Lower leg skin (tissue), 3 donors: ENCODE measurements at regions not wholly inside any gene's neighbourhood (a gene's known extent, or its start where the extent isn't known, plus 50 kb on each side); places are given as distances from the start of the nearest gene placed in this dataset.

Experiments used
- CTCF ChIP-seq, 3 donors: fragments of 450-650 bp; IDR thresholded peaks; one replicate each; pipeline ENCODE4 v1.5.1; 2016; ENCODE audit warnings: antibody characterized with exemption in 3 of 3, mild to moderate bottlenecking in 3 of 3, moderate library complexity in 2 of 3
- POLR2A ChIP-seq, 2 donors: fragments of 450-650 bp; IDR thresholded peaks; one replicate each; pipeline ENCODE4 v1.6.1; 2016 to 2017; ENCODE audit warnings: antibody characterized with exemption in 2 of 2, mild to moderate bottlenecking in 1 of 2, moderate library complexity in 1 of 2

- TF ChIP-seq CTCF (IDR thresholded peaks at IDR 0.05) (no peak), POLR2A (IDR thresholded peaks at IDR 0.05) (no peak)
Observed at GRCh38 chr13:99619207-99619606, 117.9 kb downstream of the TM9SF2 start.
